GM12878 (cell line): ENCODE measurements at regions not wholly inside any gene's neighbourhood (a gene's known extent, or its start where the extent isn't known, plus 50 kb on each side); places are given as distances from the start of the nearest gene placed in this dataset.

Experiments
- CEBPZ ChIP-seq: fragments of 150-350 bp; IDR thresholded peaks from 2 replicates; pipeline ENCODE4 v1.6.1; 2016; ENCODE audit warnings: low read depth, low read length
- CHD2 ChIP-seq: IDR thresholded peaks from 2 replicates; pipeline ENCODE4 v1.6.1; 2011; ENCODE audit warnings: low read depth, low read length, improper control_type of control experiment, borderline replicate concordance
- E4F1 ChIP-seq: fragments of 450-650 bp; IDR thresholded peaks from 2 replicates; pipeline ENCODE4 v1.6.1; 2018; ENCODE audit warnings: borderline replicate concordance, mild to moderate bottlenecking; ENCODE audit not compliant: partially characterized antibody
- ETV6 ChIP-seq, 2 experiments: fragments of 450-650 bp in 1 of 2; IDR thresholded peaks in 1 of 2; conservative IDR thresholded peaks in 1 of 2; 2 replicates each; pipeline ENCODE4 v1.6.1; 2014; ENCODE audit warnings: antibody characterized with exemption in 1 of 2, borderline replicate concordance in 1 of 2, low read depth in 1 of 2, mild to moderate bottlenecking in 1 of 2, moderate library complexity in 1 of 2
- MAX ChIP-seq: IDR thresholded peaks from 2 replicates; pipeline ENCODE4 v1.6.1; 2012; ENCODE audit warnings: low read depth, low read length, improper control_type of control experiment
- MEF2A ChIP-seq: IDR thresholded peaks from 2 replicates; pipeline ENCODE4 v1.6.1; 2011; ENCODE audit warnings: low read depth, mild to moderate bottlenecking, low read length, moderate library complexity; ENCODE audit not compliant: insufficient read depth
- MTA3 ChIP-seq: IDR thresholded peaks from 2 replicates; pipeline ENCODE4 v1.6.1; 2012; ENCODE audit warnings: low read length, inconsistent platforms, borderline replicate concordance
- MYB ChIP-seq: fragments of 150-350 bp; IDR thresholded peaks from 2 replicates; pipeline ENCODE4 v1.6.1; 2014; ENCODE audit warnings: mild to moderate bottlenecking, low read depth, low read length, borderline replicate concordance
- MYC ChIP-seq: IDR thresholded peaks from 2 replicates; pipeline ENCODE4 v1.6.1; 2011; ENCODE audit warnings: mild to moderate bottlenecking, low read length, moderate library complexity, inconsistent platforms; ENCODE audit not compliant: insufficient read depth, insufficient replicate concordance, insufficient read length, severe bottlenecking
- NBN ChIP-seq: fragments of 450-650 bp; IDR thresholded peaks from 2 replicates; pipeline ENCODE4 v1.6.1; 2016
- RBBP5 ChIP-seq: fragments of 200-600 bp; sonication (generic); conservative IDR thresholded peaks from 2 replicates; pipeline ENCODE4 v1.6.1; 2016
- SPI1 ChIP-seq: IDR thresholded peaks from 2 replicates; pipeline ENCODE4 v1.6.1; 2011; ENCODE audit warnings: low read depth, mild to moderate bottlenecking, low read length, moderate library complexity, borderline replicate concordance; ENCODE audit not compliant: insufficient read depth
- ZNF687 ChIP-seq: fragments of 450-650 bp; IDR thresholded peaks from 2 replicates; pipeline ENCODE4 v1.6.1; 2017; ENCODE audit warnings: mild to moderate bottlenecking, moderate library complexity

GRCh38 chr10:64320448-64320847 is 799.2 kb downstream of the REEP3 start (continued):
- TF ChIP-seq E4F1 (no peak), CEBPZ (no peak), SPI1 (no peak), MYB (no peak), ZNF687 (no peak), CHD2 (no peak), MEF2A (no peak), MAX (no peak), MYC (no peak), NBN (no peak), ETV6 (conservative IDR thresholded peaks at IDR 0.05 in 1 of 2, IDR thresholded peaks at IDR 0.05 in 1 of 2; ENCODE audit: borderline replicate concordance in 1 of 2, low read depth in 1 of 2) (no peak), MTA3 (no peak), RBBP5 (no peak)
- TF ChIP-seq, all 136 proteins: peak for 0
